ENCODE measurements at regions not wholly inside any gene's neighbourhood (a gene's known extent, or its start where the extent isn't known, plus 50 kb on each side); places are given as distances from the start of the nearest gene placed in this dataset.

GRCh38 chr4:100114909-100115308 lies 75.4 kb downstream of the DDIT4L start:
- TF ChIP-seq CTCF (IDR thresholded peaks at IDR 0.05) (no peak), POLR2A (IDR thresholded peaks at IDR 0.05) (no peak)

Measured in upper lobe of left lung (tissue), 4 donors.